Omental fat pad (tissue), 3 donors: ENCODE measurements at regions not wholly inside any gene's neighbourhood (a gene's known extent, or its start where the extent isn't known, plus 50 kb on each side); places are given as distances from the start of the nearest gene placed in this dataset.

Source experiments
- ATAC-seq: fragments of 150-250 bp; one replicate; pipeline ENCODE4 v1.9.1; 2016; ENCODE audit warnings: mild to moderate bottlenecking, moderate library complexity; ENCODE audit not compliant: low FRiP score
- DNase-seq: peaks from one replicate; pipeline ENCODE4 v3.0.0-alpha.2; 2019; ENCODE audit warnings: low spot score
- TF ChIP-seq, protein P1 (sequence below), 3 donors: fragments of 450-650 bp; IDR thresholded peaks; one replicate each; pipeline ENCODE4 v1.5.1; 2016 to 2017; ENCODE audit warnings: antibody characterized with exemption in 3 of 3, mild to moderate bottlenecking in 3 of 3, moderate library complexity in 2 of 3

DNA sequence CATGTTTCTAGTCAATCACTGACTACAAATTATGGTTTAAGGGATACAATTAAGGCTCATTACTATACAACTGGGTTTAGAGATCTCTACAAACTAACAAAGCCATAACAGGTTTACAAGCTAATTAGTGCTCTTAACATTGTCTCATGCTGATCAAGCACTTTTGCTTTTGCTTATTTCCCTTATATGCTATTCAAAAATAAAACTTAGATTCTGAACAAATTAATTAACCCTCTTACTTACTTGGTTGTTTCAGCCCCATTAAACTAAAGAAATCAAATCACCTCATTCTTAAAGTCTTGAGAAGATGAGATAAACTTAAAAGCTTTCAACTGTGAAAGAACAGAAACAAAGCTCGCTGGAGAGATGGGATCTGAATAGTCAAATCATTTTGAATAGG lies 2024.5 kb upstream of the ADGRL3 start:
- ATAC-seq, result no peak
- TF ChIP-seq, protein P1, sequence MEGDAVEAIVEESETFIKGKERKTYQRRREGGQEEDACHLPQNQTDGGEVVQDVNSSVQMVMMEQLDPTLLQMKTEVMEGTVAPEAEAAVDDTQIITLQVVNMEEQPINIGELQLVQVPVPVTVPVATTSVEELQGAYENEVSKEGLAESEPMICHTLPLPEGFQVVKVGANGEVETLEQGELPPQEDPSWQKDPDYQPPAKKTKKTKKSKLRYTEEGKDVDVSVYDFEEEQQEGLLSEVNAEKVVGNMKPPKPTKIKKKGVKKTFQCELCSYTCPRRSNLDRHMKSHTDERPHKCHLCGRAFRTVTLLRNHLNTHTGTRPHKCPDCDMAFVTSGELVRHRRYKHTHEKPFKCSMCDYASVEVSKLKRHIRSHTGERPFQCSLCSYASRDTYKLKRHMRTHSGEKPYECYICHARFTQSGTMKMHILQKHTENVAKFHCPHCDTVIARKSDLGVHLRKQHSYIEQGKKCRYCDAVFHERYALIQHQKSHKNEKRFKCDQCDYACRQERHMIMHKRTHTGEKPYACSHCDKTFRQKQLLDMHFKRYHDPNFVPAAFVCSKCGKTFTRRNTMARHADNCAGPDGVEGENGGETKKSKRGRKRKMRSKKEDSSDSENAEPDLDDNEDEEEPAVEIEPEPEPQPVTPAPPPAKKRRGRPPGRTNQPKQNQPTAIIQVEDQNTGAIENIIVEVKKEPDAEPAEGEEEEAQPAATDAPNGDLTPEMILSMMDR (IDR thresholded peaks at IDR 0.05), result no peak
- DNase-seq, result no peak

DNA sequence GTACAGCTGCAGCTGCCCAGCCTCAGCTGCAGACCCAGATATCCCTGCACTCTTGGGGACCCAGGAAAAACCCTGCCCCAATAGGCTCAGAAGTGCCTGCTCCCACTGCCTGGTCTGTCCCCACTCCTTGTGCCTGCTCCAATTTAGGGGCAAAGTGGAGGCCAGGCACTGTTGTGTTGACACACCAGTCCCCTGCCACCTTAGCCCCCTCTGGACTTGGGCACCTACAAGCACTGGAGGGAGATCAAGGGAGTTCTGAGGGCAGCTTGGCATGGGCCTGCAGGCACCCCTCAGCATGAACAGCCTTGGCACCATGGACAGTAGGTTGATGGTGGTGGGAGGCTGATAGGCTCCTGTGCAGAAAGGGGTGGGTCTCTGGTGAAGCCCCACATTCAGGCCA lies 2020.8 kb upstream of the ADGRL3 start:
- DNase-seq, result no peak

DNA sequence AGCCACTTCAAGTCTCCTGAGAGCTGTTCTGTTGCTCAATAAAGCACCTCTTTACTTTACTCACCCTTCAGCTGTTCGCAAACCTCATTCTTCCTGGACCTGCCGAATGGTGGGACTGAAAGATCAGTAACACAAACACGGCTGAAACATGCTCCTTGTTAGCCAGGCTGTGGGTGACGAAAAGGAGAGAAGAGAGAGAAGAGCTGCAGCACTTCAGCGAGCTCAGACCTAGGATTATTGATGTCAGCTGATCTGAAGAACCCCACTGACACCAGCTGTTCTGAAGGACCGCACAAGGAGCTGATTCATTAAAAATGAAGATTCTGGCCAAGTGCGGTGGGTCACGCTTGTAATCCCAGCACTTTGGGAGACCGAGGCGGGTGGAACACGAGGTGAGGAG lies 2020.0 kb upstream of the ADGRL3 start:
- ATAC-seq, result no peak
- no peak for DNase-seq
- TF ChIP-seq, protein P1 (IDR thresholded peaks at IDR 0.05), result no peak

More for the DNA sequence above, 2020.8 kb upstream of the ADGRL3 start:
- TF ChIP-seq, protein P1 (IDR thresholded peaks at IDR 0.05), result no peak
- ATAC-seq, result no peak

DNA sequence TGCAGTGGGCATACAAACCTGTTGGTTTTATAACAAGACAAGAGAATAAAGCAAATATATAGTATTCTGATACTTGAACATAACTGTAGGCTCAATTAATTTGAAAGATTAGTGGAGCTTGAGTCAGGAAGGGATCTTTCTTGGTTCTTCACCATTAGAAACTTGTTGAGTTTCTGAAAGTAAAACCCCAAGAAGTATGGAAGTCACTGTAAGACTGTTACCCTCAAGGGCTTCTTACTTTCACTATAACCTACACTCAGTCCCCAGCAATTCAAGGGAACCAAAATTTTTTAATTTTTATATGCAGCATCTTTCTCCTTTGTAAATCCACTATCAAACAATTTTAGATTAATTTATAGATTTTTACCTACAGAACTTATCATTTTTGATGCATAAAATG lies 2019.2 kb upstream of the ADGRL3 start:
- ATAC-seq, result no peak
- TF ChIP-seq, protein P1 (IDR thresholded peaks at IDR 0.05), result no peak
- DNase-seq, result no peak

DNA sequence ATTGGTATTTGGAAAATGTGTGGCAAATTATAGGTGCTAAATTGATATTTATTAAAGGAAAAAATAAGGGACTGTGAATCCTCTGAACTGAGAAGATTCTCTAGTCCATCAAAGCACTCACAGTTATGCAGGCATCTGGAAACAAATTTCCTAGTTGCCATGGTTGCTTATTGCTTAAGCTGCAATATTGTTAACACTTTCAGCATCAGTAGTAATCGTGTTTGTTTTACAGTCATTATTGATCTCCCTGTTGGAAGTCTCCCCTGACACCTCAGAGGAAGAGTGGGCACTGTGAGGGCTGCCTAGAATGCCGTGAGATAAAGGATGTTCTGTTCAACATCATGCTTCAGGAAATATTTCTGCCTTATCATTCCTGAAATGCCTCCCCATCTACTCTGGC lies 2004.3 kb upstream of the ADGRL3 start:
- ATAC-seq (no peak), DNase-seq (no peak)
- TF ChIP-seq, protein P1 (IDR thresholded peaks at IDR 0.05), result no peak

DNA sequence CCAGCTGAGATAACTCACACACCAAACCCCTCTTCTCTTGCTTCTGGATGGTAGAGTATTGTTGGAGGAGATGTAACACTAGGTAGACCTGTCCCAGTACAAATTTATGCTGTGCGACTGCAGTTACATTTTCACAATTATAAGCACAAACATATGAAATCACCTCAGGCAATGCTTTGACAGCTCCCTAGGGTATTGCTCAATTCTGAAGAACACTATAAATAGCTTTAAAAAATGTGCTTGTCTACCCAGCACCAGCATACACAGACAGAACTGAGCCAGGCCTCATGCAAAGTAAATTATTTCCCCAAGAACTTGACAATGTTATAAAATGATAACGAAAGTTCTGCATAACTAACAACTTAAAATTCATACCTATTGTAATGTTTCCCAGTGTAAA lies 1999.1 kb upstream of the ADGRL3 start:
- ATAC-seq (no peak), DNase-seq (no peak)
- TF ChIP-seq, protein P1 (IDR thresholded peaks at IDR 0.05), result no peak

DNA sequence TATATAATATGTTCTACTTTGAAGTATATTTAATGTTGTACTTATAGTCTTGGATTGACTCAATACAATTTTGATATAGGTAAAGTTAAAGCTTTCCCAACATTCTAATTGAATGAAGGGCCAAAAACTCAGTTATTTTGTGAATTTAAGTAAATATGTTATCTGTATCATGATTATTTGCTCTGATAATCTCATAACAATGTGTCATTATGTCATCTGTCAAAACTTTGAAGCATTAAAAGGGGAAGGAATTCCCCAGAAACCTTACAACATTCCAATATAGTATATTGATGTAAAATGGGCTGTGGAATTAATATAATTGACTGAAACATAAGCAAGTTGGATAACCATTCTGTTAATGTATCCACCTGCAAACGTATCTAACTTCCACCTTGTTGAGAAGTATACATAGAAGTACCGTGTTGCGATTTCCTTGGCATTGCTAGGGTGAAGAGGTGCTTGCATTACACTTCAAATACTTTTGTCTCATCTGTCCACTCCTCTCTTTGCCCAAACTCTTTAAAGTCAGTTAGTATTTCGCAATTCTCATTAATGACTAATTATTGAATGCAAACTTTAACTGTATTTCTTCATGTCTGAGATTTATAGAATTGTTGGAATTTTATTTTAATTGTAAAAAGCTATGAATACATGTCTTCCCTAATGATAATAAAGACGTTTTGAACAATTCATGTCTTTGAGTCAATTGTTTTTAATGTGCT lies 1982.1 kb upstream of the ADGRL3 start:
- ATAC-seq, result no peak
- DNase-seq, result no peak
- TF ChIP-seq, protein P1 (IDR thresholded peaks at IDR 0.05), result no peak
